ENCODE measurements at regions not wholly inside any gene's neighbourhood (a gene's known extent, or its start where the extent isn't known, plus 50 kb on each side); places are given as distances from the start of the nearest gene placed in this dataset.

GRCh38 chr7:81180573-81180972 lies 261.7 kb upstream of the SEMA3C start:
- TF ChIP-seq CTCF (IDR thresholded peaks at IDR 0.05) (no peak), POLR2AphosphoS5 (IDR thresholded peaks at IDR 0.05) (no peak), POLR2A (IDR thresholded peaks at IDR 0.05) (no peak), EP300 (IDR thresholded peaks at IDR 0.05) (no peak)

All from sigmoid colon (tissue), 4 donors.